Left lung (tissue), 4 donors: ENCODE measurements at regions not wholly inside any gene's neighbourhood (a gene's known extent, or its start where the extent isn't known, plus 50 kb on each side); places are given as distances from the start of the nearest gene placed in this dataset.

ENCODE experiments used
- ATAC-seq: fragments of 200-7000 bp; cut with Tn5 transposase; one replicate; pipeline ENCODE4 v1.9.1; 2020; ENCODE audit warnings: moderate library complexity
- DNase-seq, 4 donors: peaks; one replicate each; pipeline ENCODE4 v3.0.0-alpha.2; 2013 to 2020
- H3K27ac ChIP-seq, 2 donors: fragments of 200-600 bp; sonication (generic) in 1 of 2; one replicate each; pipeline versions ENCODE4 v1.5.0 to v1.8.0; 2020 to 2021
- H3K27me3 ChIP-seq, 2 donors: fragments of 200-600 bp; sonication (generic) in 1 of 2; one replicate each; pipeline versions ENCODE4 v1.5.0 to v1.8.0; 2020 to 2021
- H3K36me3 ChIP-seq, 2 donors: fragments of 200-600 bp; sonication (generic) in 1 of 2; one replicate each; pipeline versions ENCODE4 v1.5.0 to v1.8.0; 2020 to 2021
- H3K4me1 ChIP-seq, 2 donors: fragments of 200-600 bp; one replicate each; pipeline ENCODE4 v1.8.0; 2021
- H3K4me3 ChIP-seq, 2 donors: fragments of 200-600 bp; sonication (generic) in 1 of 2; one replicate each; pipeline versions ENCODE4 v1.5.0 to v1.8.0; 2020 to 2021; ENCODE audit warnings: mild to moderate bottlenecking in 1 of 2
- H3K9me3 ChIP-seq, 2 donors: fragments of 200-600 bp; sonication (generic) in 1 of 2; one replicate each; pipeline versions ENCODE4 v1.5.0 to v1.8.0; 2020 to 2021
- intact Hi-C, 2 donors: fragments of 100-400 bp; cut with DNase I; formaldehyde crosslinking; loops; one replicate each; pipeline versions ENCODE4 v1.11.2 to v1.14.2; 2022
- TF ChIP-seq, protein P1 (sequence below), 2 donors: fragments of 200-600 bp; sonication (generic) in 1 of 2; IDR thresholded peaks; one replicate each; pipeline versions ENCODE4 v1.5.0 to v1.8.0; 2021; ENCODE audit warnings: antibody characterized with exemption in 2 of 2
- donor health status: DM: no; HTN: yes; CAD: no.
- donor health status: DM: no; HTN: no; CAD: no.

DNA sequence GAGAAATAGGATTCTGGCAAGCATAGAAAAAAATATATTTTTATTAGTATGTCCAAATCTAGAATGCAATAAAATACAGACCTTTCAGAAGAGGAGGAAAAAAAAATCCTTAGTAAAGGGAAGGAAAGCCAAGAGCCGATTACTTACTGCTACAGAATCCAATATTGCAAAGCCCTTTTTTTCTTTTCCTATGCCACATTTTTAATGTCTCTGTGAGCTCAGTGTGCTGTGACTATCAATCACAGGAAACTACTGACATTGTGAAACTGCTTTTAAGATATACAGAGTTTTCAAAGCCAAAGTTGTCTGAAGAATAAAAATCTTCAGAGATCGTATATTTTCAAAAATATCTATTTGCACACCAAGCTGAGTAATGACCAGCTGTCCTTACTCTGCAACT, 120.4 kb downstream of the CHD9NB start:
- no peaks in the 10 kb centered on the region for H3K36me3 ChIP-seq
- no peak overlapping the region for H3K4me3 ChIP-seq
- H3K9me3 ChIP-seq: peaks cover 0 to 3% of the 10 kb centered on the region in 2 donors
- H3K4me1 ChIP-seq: no peaks in the 10 kb centered on the region
- TF ChIP-seq, protein P1, sequence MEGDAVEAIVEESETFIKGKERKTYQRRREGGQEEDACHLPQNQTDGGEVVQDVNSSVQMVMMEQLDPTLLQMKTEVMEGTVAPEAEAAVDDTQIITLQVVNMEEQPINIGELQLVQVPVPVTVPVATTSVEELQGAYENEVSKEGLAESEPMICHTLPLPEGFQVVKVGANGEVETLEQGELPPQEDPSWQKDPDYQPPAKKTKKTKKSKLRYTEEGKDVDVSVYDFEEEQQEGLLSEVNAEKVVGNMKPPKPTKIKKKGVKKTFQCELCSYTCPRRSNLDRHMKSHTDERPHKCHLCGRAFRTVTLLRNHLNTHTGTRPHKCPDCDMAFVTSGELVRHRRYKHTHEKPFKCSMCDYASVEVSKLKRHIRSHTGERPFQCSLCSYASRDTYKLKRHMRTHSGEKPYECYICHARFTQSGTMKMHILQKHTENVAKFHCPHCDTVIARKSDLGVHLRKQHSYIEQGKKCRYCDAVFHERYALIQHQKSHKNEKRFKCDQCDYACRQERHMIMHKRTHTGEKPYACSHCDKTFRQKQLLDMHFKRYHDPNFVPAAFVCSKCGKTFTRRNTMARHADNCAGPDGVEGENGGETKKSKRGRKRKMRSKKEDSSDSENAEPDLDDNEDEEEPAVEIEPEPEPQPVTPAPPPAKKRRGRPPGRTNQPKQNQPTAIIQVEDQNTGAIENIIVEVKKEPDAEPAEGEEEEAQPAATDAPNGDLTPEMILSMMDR (IDR thresholded peaks at IDR 0.05): no peak
- H3K27ac ChIP-seq: no peak overlapping the region
- DNase-seq (no peak), ATAC-seq (no peak)
- intact Hi-C loops: no loop called here
- H3K27me3 ChIP-seq: no peaks in the 10 kb centered on the region

DNA sequence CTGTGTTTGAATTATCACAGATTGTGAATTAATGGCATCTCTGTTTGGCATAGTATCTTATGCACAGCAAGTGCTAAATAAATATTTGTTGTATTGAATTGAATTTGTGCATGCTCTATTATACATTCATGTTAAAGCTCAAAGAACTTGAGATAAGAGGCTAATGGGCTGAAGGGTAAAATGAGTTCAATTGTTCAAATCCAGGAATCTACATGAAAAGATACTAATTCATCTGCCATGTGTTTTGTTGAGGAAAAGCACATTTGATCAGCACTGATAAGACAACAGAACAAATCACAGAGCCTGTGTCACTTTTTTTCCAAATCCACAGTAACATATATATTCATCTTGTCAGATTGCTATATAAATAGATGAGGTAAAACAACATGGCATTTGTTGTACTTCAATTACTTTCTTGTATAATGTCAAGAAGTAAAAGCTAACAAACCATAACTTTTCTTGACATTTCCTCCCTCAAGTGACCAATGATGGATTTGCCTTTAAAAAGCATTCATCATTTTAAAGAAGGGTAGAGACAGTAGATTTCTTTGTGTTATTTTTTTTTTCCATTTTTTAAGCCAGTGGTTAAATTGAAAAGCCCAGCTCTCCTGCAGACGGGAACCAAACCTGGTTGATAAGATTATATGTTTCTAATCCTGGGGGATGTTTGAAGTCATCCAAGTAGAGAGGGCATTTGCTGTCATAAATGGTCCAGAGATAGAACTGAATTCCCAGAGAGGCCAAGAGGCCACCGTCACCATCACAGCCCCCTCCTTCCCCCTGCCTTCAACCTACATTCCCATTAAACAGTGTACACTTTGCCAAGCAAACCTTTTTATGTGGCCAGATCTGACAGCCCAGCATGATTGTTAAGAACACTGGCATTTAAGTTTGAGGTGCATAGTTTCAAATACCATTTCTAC, 123.0 kb downstream of the CHD9NB start:
- peaks cover 0 to 3% of the 10 kb centered on the region in 2 donors for H3K9me3 ChIP-seq
- TF ChIP-seq, protein P1 (IDR thresholded peaks at IDR 0.05): no peak
- intact Hi-C loops: no loop called here
- no peak overlapping the region for H3K27ac ChIP-seq
- DNase-seq (no peak), ATAC-seq (no peak)
- H3K27me3 ChIP-seq: no peaks in the 10 kb centered on the region
- H3K4me1 ChIP-seq: no peaks in the 10 kb centered on the region
- H3K4me3 ChIP-seq: no peak overlapping the region
- H3K36me3 ChIP-seq: no peaks in the 10 kb centered on the region

DNA sequence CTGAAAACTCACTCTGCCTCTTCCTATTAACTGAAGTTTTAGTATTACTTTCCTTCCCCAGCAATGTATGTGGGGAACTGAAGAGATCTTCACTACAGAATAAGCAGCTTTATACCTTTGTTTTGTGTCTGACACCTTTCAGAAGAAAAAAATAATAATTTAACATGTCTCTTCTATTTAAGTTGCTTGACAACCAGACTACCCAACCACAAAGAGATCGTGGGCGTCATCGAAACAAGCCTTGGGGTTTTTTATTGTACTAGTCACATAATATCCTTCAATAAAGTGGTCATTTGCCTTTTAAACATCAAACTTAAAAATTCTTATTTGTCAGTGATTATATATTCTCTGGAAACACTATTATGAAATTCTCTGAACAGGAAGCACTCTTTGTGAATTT, 123.7 kb downstream of the CHD9NB start:
- H3K4me3 ChIP-seq: no peak overlapping the region
- H3K4me1 ChIP-seq: no peaks in the 10 kb centered on the region
- TF ChIP-seq, protein P1 (IDR thresholded peaks at IDR 0.05): no peak
- H3K36me3 ChIP-seq: no peaks in the 10 kb centered on the region
- no peak for DNase-seq
- H3K27ac ChIP-seq: no peak overlapping the region
- H3K27me3 ChIP-seq: no peaks in the 10 kb centered on the region
- no peak for ATAC-seq
- peaks cover 0 to 3% of the 10 kb centered on the region in 2 donors for H3K9me3 ChIP-seq
- intact Hi-C loops: no loop called here

DNA sequence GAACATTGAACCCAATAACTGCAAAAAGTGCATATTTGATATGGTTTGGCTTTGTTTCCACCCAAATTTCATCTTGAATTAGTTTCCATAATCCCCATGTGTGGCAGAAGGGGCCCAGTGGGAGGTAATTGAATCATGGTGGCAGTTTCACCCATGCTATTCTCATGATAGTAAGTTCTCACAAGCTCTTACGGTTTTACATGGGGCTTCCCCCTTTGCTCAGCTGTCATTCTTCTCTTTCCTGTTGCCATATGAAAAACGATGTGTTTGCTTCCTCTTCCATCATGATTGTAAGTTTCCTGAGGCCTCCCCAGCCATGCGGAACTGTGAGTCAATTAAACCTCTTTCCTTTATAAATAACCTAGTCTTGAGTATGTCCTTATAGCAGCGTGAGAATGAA, 127.6 kb downstream of the CHD9NB start:
- Histone ChIP-seq H3K27me3 (no peaks in the 10 kb centered on the region), H3K4me3 (no peak overlapping the region), H3K36me3 (no peaks in the 10 kb centered on the region), H3K4me1 (no peaks in the 10 kb centered on the region), H3K27ac (no peak overlapping the region), H3K9me3 (no peaks in the 10 kb centered on the region)
- DNase-seq (no peak), ATAC-seq (no peak)
- TF ChIP-seq, protein P1 (IDR thresholded peaks at IDR 0.05): no peak
- intact Hi-C loops: no loop called here

DNA sequence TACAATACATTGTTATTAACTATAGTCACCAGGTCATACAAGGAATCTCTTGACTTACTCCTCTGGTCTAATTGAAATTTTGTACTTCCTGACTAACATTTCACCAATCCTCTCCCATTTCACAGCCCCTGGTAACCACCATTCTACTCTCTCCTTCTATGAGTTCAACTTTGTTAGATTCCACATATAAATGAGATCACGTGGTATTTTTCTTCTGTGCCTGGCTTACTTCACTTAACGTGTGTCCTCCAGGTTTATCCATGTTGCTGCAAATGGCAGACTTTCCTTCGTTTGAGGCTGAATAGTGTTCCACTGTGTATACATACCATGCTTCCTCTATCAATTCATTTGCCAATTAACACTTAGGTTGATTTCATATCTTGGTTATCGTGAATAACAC, 128.5 kb downstream of the CHD9NB start:
- Histone ChIP-seq H3K27me3 (no peaks in the 10 kb centered on the region), H3K4me3 (no peak overlapping the region), H3K27ac (no peak overlapping the region), H3K9me3 (no peaks in the 10 kb centered on the region), H3K36me3 (no peaks in the 10 kb centered on the region), H3K4me1 (no peaks in the 10 kb centered on the region)
- intact Hi-C loops: no loop called here
- ATAC-seq: no peak
- no peak for DNase-seq
- TF ChIP-seq, protein P1 (IDR thresholded peaks at IDR 0.05): no peak
